Lung microvascular endothelial cell (primary cell): ENCODE measurements at regions not wholly inside any gene's neighbourhood (a gene's known extent, or its start where the extent isn't known, plus 50 kb on each side); places are given as distances from the start of the nearest gene placed in this dataset.

ENCODE experiments used
- DNase-seq, 2 donors: peaks; one replicate each; pipeline versions ENCODE4 v3.0.0 to v3.0.0-alpha.2; 2010; ENCODE audit warnings: low read depth in 2 of 2

- DNase-seq, result no peak
Measured at GRCh38 chr11:126129727-126130671, 67.3 kb upstream of the CDON start.

GRCh38 chr11:126127898-126128297 is 65.2 kb upstream of the CDON start:
- no peak for DNase-seq

GRCh38 chr11:126127284-126127845 is 64.7 kb upstream of the CDON start:
- no peak for DNase-seq

GRCh38 chr11:126124231-126124661 is 61.6 kb upstream of the CDON start:
- DNase-seq, result no peak

GRCh38 chr11:126123686-126124085 is 61.0 kb upstream of the CDON start:
- DNase-seq, result no peak

GRCh38 chr11:126122863-126123262 is 60.2 kb upstream of the CDON start:
- DNase-seq, result no peak

- no peak for DNase-seq
Measured at GRCh38 chr11:126121296-126121695, 58.6 kb upstream of the CDON start.

GRCh38 chr11:126118806-126119205 is 56.1 kb upstream of the CDON start:
- DNase-seq, result no peak

GRCh38 chr11:126115816-126116331 is 53.2 kb upstream of the CDON start:
- DNase-seq, result peak; percentile 90 to 93

GRCh38 chr11:126115127-126115495 is 52.4 kb upstream of the CDON start:
- peak; percentile 20 to 41 for DNase-seq

- no peak for DNase-seq
Measured at GRCh38 chr11:126114486-126115126, 51.9 kb upstream of the CDON start.

- no peak for DNase-seq
Measured at GRCh38 chr11:126113963-126114362, 51.3 kb upstream of the CDON start.

GRCh38 chr11:126113515-126113957 is 50.9 kb upstream of the CDON start:
- peak; percentile 80 to 87 for DNase-seq

GRCh38 chr11:126113012-126113411 is 50.3 kb upstream of the CDON start:
- no peak for DNase-seq

GRCh38 chr11:126112547-126112946 is 49.9 kb upstream of the CDON start:
- DNase-seq, result peak in 1 of 2 donors; percentile 59
